DOHH2 (cell line): ENCODE measurements at regions not wholly inside any gene's neighbourhood (a gene's known extent, or its start where the extent isn't known, plus 50 kb on each side); places are given as distances from the start of the nearest gene placed in this dataset.

ENCODE experiments used
- CTCF ChIP-seq: fragments of 200-600 bp; sonication (generic); IDR thresholded peaks from one replicate; pipeline ENCODE4 v1.5.1; 2014; ENCODE audit warnings: antibody characterized with exemption, mild to moderate bottlenecking, low read depth, low read length; ENCODE audit not compliant: poor library complexity, severe bottlenecking
- EZH2phosphoT487 ChIP-seq: fragments of 200-600 bp; sonication (generic); IDR thresholded peaks from 2 replicates; pipeline ENCODE4 v1.6.1; 2017; ENCODE audit warnings: borderline replicate concordance, mild to moderate bottlenecking, antibody characterized with exemption, low read length, moderate library complexity, mixed read lengths

GRCh38 chr16:86637744-86638143 lies 59.4 kb downstream of the FOXL1 start:
- TF ChIP-seq CTCF = no peak
- TF ChIP-seq EZH2phosphoT487 = no peak
